COLO829 (cell line): ENCODE measurements at regions not wholly inside any gene's neighbourhood (a gene's known extent, or its start where the extent isn't known, plus 50 kb on each side); places are given as distances from the start of the nearest gene placed in this dataset.

ENCODE experiments used
- DNase-seq: peaks from one replicate; pipeline ENCODE4 v3.0.0; 2012; ENCODE audit warnings: low spot score

GRCh38 chr3:43894176-43895049 is 203.7 kb downstream of the ABHD5 start:
- no peak for DNase-seq

- DNase-seq: no peak
Measured at GRCh38 chr3:43895573-43895972, 204.8 kb downstream of the ABHD5 start.

GRCh38 chr3:43902415-43902814 is 211.7 kb downstream of the ABHD5 start:
- peak; percentile 71 for DNase-seq

- DNase-seq: no peak
Measured at GRCh38 chr3:43905157-43905556, 214.4 kb downstream of the ABHD5 start.

- DNase-seq: no peak
Measured at GRCh38 chr3:43906849-43907507, 216.2 kb downstream of the ABHD5 start.

- DNase-seq: no peak
Measured at GRCh38 chr3:43907508-43907858, 216.7 kb downstream of the ABHD5 start.

GRCh38 chr3:43908456-43908855 is 217.7 kb downstream of the ABHD5 start:
- no peak for DNase-seq

- DNase-seq: no peak
Measured at GRCh38 chr3:43909149-43909548, 218.4 kb downstream of the ABHD5 start.

- DNase-seq: no peak
Measured at GRCh38 chr3:43910750-43911149, 220.0 kb downstream of the ABHD5 start.

GRCh38 chr3:43913036-43913948 is 222.6 kb downstream of the ABHD5 start:
- no peak for DNase-seq

- no peak for DNase-seq
Measured at GRCh38 chr3:43914269-43914668, 223.5 kb downstream of the ABHD5 start.

- no peak for DNase-seq
Measured at GRCh38 chr3:43915546-43915945, 224.8 kb downstream of the ABHD5 start.

- DNase-seq: no peak
Measured at GRCh38 chr3:43917361-43917760, 226.6 kb downstream of the ABHD5 start.

- DNase-seq: peak; percentile 47
Measured at GRCh38 chr3:43919029-43919428, 228.3 kb downstream of the ABHD5 start.

- no peak for DNase-seq
Measured at GRCh38 chr3:43921056-43921648, 230.4 kb downstream of the ABHD5 start.

GRCh38 chr3:43922374-43922773 is 231.6 kb downstream of the ABHD5 start:
- no peak for DNase-seq

- DNase-seq: no peak
Measured at GRCh38 chr3:43923104-43923882, 232.6 kb downstream of the ABHD5 start.

- DNase-seq: no peak
Measured at GRCh38 chr3:43926055-43926454, 235.3 kb downstream of the ABHD5 start.

- peak; percentile 84 for DNase-seq
Measured at GRCh38 chr3:43932921-43933320, 242.2 kb downstream of the ABHD5 start.

- DNase-seq: no peak
Measured at GRCh38 chr3:43948013-43948412, 257.3 kb downstream of the ABHD5 start.

GRCh38 chr3:43949594-43949993 is 258.9 kb downstream of the ABHD5 start:
- DNase-seq: no peak
